GM19193 (cell line): ENCODE measurements at regions not wholly inside any gene's neighbourhood (a gene's known extent, or its start where the extent isn't known, plus 50 kb on each side); places are given as distances from the start of the nearest gene placed in this dataset.

Experiments
- POLR2A ChIP-seq: IDR thresholded peaks from 4 replicates; pipeline ENCODE4 v1.6.1; 2011; ENCODE audit not compliant: insufficient read depth, insufficient read length; ENCODE audit errors: extremely low read depth

GRCh38 chr7:25308906-25309705 is 80.8 kb upstream of the NPVF start:
- TF ChIP-seq POLR2A = no peak

DNA sequence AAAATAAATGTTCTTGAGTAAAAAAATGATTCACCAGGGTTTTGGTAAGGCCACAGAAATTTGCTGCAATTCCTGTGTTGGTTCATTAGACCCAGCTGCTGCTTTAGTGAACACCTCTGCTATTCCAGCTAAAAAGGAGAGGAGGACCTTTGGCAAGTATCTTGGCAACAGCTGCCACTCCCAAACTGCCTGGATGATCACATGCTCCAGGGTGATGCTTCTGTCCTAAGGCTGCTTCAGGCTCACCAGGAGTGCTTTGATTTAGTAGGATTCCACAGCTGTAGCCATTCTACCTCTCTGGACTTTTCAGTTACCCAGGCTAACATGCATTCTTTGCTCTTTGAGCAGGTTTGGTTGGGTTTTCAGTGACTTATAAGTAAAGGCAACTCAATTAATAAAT is 82.6 kb upstream of the NPVF start:
- TF ChIP-seq POLR2A = no peak

- TF ChIP-seq POLR2A = no peak
These were observed 83.1 kb upstream of the NPVF start for GRCh38 chr7:25311346-25311745.

- no peak for TF ChIP-seq POLR2A
These were observed 84.7 kb upstream of the NPVF start for GRCh38 chr7:25312968-25313367.

GRCh38 chr7:25313526-25313925 is 85.2 kb upstream of the NPVF start:
- TF ChIP-seq POLR2A = no peak

DNA sequence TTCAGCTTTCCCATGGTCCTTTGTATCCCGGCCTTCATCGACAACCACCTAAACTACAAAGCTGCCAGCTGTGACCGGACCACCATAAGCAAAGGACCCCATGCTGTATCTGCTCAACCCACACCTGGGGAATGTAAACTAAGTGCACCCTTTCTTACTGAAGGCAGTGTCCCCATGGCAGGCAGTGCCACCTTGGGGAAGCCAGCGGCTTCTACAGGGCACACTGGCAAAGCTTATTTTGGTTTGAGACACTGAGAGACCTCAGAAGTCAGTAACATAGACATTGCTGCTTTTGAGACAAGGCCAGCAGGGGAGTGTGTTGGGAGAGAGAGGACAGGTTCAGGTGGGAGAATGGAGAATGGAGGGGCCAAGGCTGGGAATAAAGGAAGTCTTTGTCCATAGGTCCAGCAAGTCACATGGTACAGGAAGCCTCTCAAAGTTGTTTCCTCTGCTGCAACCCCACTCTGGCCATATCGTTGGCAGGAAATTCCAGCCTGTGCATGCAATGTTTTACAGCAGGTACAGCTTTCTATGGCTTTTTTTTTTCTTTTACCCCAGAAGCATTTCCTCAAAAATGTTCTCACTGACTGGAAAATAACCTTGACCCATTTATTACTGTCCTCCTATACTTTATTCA is 85.9 kb upstream of the NPVF start:
- no peak for TF ChIP-seq POLR2A

DNA sequence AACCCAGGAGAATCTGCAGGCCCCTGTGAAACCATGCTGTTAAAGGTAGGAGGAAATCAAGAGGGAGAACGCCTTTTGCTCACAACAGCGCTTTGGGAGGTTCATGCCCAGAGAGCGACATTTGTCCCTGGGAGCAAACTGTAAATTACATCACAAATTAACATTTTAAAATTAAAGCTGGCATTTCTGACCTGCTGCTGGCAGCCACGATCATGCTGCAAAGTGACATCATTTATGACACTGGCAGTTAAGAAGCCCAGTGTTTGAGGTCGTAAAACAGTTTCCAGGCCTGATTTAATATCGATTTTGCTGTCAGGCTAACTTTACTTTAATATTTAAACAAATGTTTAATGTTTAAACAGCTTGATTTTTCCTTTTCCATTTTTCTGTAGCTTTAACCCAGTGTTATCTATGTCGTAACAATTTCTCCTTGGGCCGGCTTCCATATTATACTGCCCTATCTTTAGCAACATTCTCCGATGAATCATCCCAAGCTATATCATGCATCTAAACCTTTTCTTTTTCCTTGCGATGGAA is 86.5 kb upstream of the NPVF start:
- no peak for TF ChIP-seq POLR2A

DNA sequence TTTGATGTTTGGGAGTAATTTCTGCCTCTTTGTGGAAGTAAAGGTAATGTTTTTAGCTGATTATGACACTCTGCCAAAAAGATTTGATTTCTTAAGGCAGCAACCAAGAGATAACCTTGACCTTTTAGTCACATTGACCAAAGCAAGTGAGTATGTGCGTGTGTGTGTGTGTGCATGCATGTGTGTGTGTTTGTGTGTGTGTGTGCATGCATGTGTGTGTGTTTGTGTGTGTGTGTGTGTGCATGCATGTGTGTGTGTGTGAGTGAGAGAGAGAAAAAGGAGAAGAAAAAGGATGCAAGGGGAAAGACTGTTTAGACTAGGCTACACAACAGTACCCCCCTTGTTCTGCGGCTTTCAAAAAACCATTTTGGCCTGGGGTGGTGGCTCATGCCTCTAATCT is 88.1 kb upstream of the NPVF start:
- TF ChIP-seq POLR2A = no peak

- no peak for TF ChIP-seq POLR2A
These were observed 89.8 kb upstream of the NPVF start for GRCh38 chr7:25318047-25318446.

DNA sequence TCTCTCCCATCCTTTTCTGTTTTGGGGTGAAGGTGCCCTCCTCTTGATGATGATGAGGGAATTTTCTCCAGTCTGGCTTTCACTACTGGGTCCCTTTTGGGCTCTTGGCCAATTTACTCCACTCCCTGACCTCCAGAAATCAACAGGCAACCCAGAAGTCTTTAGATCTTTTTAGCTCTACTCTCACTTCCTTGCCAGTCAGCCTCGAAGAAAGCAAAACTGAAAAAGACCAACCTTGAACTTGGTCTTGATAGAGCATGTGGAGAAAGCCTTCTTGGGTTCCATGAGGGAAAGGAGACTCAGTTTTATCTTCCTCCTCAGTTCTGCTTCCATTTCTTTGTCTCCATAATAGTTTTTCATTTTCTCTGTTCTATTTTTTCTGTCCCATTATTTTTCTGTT is 91.4 kb upstream of the NPVF start:
- TF ChIP-seq POLR2A = no peak

GRCh38 chr7:25320791-25321190 is 92.5 kb upstream of the NPVF start:
- no peak for TF ChIP-seq POLR2A

DNA sequence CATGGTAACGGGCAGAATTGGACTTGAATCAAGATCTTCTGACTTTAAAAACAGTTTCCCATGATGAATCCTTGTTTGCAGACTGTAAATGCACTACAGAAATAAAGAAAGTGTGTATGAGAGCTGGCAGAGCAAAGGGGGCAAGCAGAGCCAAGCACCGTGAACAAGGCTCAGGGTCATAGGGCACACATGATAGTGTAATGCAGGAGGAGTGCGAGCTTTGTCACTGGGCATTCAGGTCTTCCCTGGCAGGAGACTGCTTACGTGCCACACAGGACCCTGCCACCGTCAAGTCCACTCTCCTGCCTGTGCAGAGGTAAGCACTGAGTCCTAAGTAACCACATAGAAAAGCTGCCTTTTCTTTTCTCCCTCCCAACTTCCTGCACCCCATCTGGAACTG is 93.1 kb upstream of the NPVF start:
- no peak for TF ChIP-seq POLR2A

DNA sequence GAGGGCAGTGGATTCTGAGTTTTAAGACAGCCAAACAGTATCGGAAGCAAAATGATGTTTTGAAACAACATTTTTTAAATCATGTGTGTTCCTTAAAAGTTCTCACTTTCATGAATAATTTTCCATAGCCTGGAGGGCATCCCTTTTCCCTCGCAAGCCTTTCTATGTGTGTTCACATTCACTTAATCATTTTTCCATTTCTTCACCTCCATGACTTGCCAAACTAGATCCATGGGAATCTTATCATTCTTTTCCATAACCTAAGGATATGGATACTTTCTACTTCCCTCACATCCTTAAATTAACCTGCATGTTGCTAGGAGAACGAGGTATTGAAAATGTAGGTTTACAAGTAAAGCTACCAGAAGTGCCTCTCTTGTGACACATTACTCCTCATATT is 94.2 kb upstream of the NPVF start:
- TF ChIP-seq POLR2A = no peak

DNA sequence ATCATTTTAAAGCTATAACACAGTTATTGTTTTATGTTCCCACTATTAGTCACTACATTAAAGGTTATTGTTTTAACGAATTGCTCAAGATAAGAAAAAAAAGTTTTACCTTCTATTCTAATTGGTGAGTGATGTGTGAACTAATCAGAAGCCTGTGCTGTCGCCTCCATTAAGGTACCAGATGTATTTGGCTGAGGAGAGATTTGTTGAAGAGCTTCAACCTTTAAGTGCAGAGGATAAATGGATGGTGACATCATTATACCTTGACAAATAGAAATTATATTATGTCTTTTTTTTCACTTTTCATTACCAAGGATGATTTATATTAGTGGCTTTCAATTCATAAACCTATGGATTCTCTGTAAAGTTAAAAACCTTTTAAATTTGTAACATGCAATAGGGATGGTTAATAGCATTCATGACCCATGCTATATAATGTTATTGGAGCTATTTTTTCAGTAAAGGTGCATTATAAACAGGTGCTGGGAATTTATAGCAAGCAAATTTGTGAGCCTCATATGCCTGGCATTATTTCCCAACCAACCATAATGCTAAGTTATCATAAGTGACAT is 97.0 kb upstream of the NPVF start:
- no peak for TF ChIP-seq POLR2A

GRCh38 chr7:25326501-25327156 is 98.3 kb upstream of the NPVF start:
- no peak for TF ChIP-seq POLR2A
